DMS79 (cell line): ENCODE measurements at regions not wholly inside any gene's neighbourhood (a gene's known extent, or its start where the extent isn't known, plus 50 kb on each side); places are given as distances from the start of the nearest gene placed in this dataset.

Experiments used
- DNase-seq: peaks from one replicate; lab custom pipeline; 2025; lab: John Stamatoyannopoulos, UW

- DNase-seq = no peak
These were observed 55.0 kb upstream of the SHH start for GRCh38 chr7:155867280-155867679.

- DNase-seq = no peak
These were observed 53.7 kb upstream of the SHH start for GRCh38 chr7:155865830-155866525.

- DNase-seq = no peak
These were observed 52.9 kb upstream of the SHH start for GRCh38 chr7:155864991-155865690.

- DNase-seq = no peak
These were observed 52.2 kb upstream of the SHH start for GRCh38 chr7:155864271-155864985.

GRCh38 chr7:155863721-155864151, 51.5 kb upstream of the SHH start:
- DNase-seq = no peak

- DNase-seq = no peak
These were observed 50.0 kb upstream of the SHH start for GRCh38 chr7:155862123-155862892.
